Transverse colon (tissue), 4 donors: ENCODE measurements at regions not wholly inside any gene's neighbourhood (a gene's known extent, or its start where the extent isn't known, plus 50 kb on each side); places are given as distances from the start of the nearest gene placed in this dataset.

Experiments used
- DNase-seq: peaks from one replicate; pipeline ENCODE4 v3.0.0-alpha.2; 2019
- H3K27ac ChIP-seq, 4 donors: fragments of 200-600 bp; sonication (generic); 2 replicates each; pipeline ENCODE4 v1.5.1; 2016 to 2018; ENCODE audit warnings: inconsistent platforms in 4 of 4
- H3K27me3 ChIP-seq: fragments of 200-600 bp; sonication (generic); 2 replicates; pipeline ENCODE4 v1.5.1; 2017; ENCODE audit warnings: inconsistent platforms
- H3K36me3 ChIP-seq, 4 donors: fragments of 200-600 bp; sonication (generic); 2 replicates each; pipeline ENCODE4 v1.5.1; 2017 to 2019; ENCODE audit warnings: inconsistent platforms in 4 of 4
- H3K4me1 ChIP-seq, 4 donors: fragments of 200-600 bp; sonication (generic); 2 replicates each; pipeline ENCODE4 v1.5.1; 2017 to 2020; ENCODE audit warnings: inconsistent platforms in 4 of 4
- H3K4me3 ChIP-seq, 4 donors: fragments of 200-600 bp; sonication (generic); 1 replicate in 1 of 4; 2 replicates in 3 of 4; pipeline versions ENCODE4 v1.5.1 to v1.6.1; 2017 to 2019; ENCODE audit warnings: inconsistent platforms in 4 of 4
- H3K9me3 ChIP-seq, 2 donors: fragments of 200-600 bp; sonication (generic); 2 replicates each; pipeline ENCODE4 v1.5.1; 2017 to 2019; ENCODE audit warnings: inconsistent platforms in 2 of 2
- EP300 ChIP-seq: sonication (generic); formaldehyde crosslinking; IDR thresholded peaks from one replicate; pipeline ENCODE4 v1.6.1; 2017; ENCODE audit warnings: antibody characterized with exemption, low read depth
- POLR2A ChIP-seq: fragments of 450-650 bp; IDR thresholded peaks from one replicate; pipeline ENCODE4 v1.6.1; 2016; ENCODE audit warnings: antibody characterized with exemption, mild to moderate bottlenecking, moderate library complexity
- POLR2AphosphoS5 ChIP-seq, 3 donors: sonication (generic); formaldehyde crosslinking; IDR thresholded peaks; one replicate each; pipeline ENCODE4 v1.6.1; 2016; ENCODE audit warnings: antibody characterized with exemption in 3 of 3
- WGBS, 2 donors: methylation state at CpG; one replicate each; pipeline ENCODE4 v1.1.5; 2018; ENCODE audit warnings: low coverage in 1 of 2; 5-methylcytosine and 5-hydroxymethylcytosine counted together
- in situ Hi-C, 4 donors: fragments of 200-750 bp; cut with MboI; loops; one replicate each; pipeline versions ENCODE4 v1.15.0 to v1.15.1; 2017; ENCODE audit warnings: low sequenced_read_pairs in 3 of 4, low pct_ligation_motif_present in 1 of 4, low pct_unique_long_range_greater_than_20kb in 1 of 4
- intact Hi-C: fragments of 100-400 bp; cut with DNase I; formaldehyde crosslinking; loops from one replicate; pipeline ENCODE4 v1.15.1; 2023; ENCODE audit warnings: low total_unique reads
- TF ChIP-seq, protein P1 (sequence below), 5 experiments: fragments of 200-600 bp in 3 of 5; fragments of 450-650 bp in 2 of 5; sonication (generic) in 3 of 5; IDR thresholded peaks; 1 replicate in 2 of 5; 2 replicates in 3 of 5; pipeline ENCODE4 v1.5.1; 2016 to 2017; ENCODE audit warnings: antibody characterized with exemption in 5 of 5, inconsistent platforms in 3 of 5, mild to moderate bottlenecking in 2 of 5, moderate library complexity in 1 of 5

DNA sequence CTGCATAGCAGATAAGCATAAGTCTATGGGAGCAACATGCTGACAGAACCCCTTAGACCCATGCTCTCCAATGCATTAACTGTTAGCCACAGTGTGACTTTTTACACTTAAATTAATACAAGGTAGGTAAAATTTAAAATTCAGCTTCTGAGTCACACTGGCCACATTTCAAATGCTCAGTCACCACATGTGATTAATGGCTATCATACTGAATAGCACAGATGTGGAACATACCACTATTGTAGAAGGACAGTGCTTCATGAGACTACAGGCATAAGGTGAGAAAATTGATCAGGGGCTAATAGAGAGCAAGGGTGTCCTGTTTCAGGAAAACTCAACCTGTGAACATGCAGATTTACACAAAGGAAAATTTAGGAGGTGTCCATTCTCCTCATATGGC is 357.0 kb upstream of the SEMA6D start:
- DNase-seq: no peak
- Histone ChIP-seq H3K27ac (no peak overlapping the region), H3K4me3 (no peak overlapping the region), H3K27me3 (no peaks in the 10 kb centered on the region), H3K4me1 (no peaks in the 10 kb centered on the region), H3K36me3 (no peaks in the 10 kb centered on the region), H3K9me3 (no peaks in the 10 kb centered on the region)
- TF ChIP-seq POLR2A (no peak), POLR2AphosphoS5 (IDR thresholded peaks at IDR 0.05) (no peak), EP300 (no peak)
- TF ChIP-seq, protein P1, sequence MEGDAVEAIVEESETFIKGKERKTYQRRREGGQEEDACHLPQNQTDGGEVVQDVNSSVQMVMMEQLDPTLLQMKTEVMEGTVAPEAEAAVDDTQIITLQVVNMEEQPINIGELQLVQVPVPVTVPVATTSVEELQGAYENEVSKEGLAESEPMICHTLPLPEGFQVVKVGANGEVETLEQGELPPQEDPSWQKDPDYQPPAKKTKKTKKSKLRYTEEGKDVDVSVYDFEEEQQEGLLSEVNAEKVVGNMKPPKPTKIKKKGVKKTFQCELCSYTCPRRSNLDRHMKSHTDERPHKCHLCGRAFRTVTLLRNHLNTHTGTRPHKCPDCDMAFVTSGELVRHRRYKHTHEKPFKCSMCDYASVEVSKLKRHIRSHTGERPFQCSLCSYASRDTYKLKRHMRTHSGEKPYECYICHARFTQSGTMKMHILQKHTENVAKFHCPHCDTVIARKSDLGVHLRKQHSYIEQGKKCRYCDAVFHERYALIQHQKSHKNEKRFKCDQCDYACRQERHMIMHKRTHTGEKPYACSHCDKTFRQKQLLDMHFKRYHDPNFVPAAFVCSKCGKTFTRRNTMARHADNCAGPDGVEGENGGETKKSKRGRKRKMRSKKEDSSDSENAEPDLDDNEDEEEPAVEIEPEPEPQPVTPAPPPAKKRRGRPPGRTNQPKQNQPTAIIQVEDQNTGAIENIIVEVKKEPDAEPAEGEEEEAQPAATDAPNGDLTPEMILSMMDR (IDR thresholded peaks at IDR 0.05): no peak
- intact Hi-C loops (no loop called here), in situ Hi-C loops (no loop called here)

DNA sequence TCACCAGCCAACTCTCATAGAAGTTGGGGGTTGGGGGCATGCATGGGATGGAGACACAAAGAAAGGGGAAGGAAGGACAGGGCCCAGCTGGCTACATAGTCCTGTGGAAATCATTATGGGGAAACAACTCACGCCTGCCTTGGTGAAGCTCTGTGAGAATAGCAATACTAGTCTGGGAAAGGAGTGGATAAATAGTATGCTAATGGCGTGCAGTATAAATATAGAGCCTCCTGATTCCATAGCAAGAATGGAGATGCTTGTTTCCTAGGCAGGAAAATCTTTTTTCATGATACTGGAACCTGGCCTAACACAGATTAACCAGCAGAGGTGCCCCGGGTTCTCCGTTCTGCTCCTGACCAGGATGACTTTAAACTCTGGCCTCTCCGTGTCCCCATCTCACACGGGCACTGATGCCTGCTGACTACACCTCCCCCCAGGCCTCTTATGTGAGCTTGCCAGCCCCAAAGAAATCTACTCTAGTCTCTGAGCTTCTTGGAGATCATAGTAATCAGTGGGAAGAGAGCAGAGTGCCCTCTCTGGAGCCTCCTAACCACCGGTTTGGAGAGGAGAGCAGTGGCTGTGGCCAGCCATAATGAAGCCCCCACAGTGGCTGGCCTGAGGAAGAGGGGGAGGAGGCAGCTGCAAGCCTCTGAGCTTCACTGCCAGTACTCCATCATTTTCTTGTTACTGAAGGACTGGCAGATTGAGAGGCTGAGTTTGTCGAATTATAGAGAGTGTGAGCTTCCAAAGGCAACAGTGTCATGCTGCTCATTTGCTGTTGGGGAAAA is 355.0 kb upstream of the SEMA6D start:
- Histone ChIP-seq H3K4me3 (no peak overlapping the region), H3K27ac (no peak overlapping the region), H3K36me3 (no peaks in the 10 kb centered on the region), H3K9me3 (no peaks in the 10 kb centered on the region), H3K27me3 (no peaks in the 10 kb centered on the region), H3K4me1 (no peaks in the 10 kb centered on the region)
- intact Hi-C loops: no loop called here
- WGBS, 2 donors: 83 to 85% methylated on average over 7 to 8 of the region's 8 CpGs
- in situ Hi-C loops: no loop called here
- no peak for DNase-seq
- no peak for TF ChIP-seq POLR2AphosphoS5 (IDR thresholded peaks at IDR 0.05)
- no peak for TF ChIP-seq POLR2A
- TF ChIP-seq, protein P1 (IDR thresholded peaks at IDR 0.05): no peak
- no peak for TF ChIP-seq EP300

DNA sequence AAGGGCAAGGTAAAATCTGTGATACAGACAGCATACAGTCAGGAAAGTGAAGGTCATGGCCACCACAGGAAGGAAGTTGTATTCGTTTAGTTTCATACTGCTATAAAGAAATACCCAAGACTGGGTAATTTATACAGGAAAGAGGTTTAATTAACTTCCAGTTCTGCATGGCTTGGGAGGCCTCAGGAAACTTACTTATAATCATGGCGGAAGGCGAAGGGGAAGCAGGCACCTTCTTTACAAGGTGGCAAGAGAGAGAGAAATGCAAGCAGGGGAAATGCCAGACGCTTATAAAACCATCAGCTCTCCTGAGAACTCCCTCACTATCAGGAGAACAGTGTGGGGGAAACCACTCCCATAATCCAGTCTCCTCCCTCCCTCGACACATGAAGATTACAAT is 353.7 kb upstream of the SEMA6D start:
- TF ChIP-seq POLR2AphosphoS5 (IDR thresholded peaks at IDR 0.05) (no peak), EP300 (no peak), POLR2A (no peak)
- TF ChIP-seq, protein P1 (IDR thresholded peaks at IDR 0.05): no peak
- H3K4me3 ChIP-seq: no peak overlapping the region

DNA sequence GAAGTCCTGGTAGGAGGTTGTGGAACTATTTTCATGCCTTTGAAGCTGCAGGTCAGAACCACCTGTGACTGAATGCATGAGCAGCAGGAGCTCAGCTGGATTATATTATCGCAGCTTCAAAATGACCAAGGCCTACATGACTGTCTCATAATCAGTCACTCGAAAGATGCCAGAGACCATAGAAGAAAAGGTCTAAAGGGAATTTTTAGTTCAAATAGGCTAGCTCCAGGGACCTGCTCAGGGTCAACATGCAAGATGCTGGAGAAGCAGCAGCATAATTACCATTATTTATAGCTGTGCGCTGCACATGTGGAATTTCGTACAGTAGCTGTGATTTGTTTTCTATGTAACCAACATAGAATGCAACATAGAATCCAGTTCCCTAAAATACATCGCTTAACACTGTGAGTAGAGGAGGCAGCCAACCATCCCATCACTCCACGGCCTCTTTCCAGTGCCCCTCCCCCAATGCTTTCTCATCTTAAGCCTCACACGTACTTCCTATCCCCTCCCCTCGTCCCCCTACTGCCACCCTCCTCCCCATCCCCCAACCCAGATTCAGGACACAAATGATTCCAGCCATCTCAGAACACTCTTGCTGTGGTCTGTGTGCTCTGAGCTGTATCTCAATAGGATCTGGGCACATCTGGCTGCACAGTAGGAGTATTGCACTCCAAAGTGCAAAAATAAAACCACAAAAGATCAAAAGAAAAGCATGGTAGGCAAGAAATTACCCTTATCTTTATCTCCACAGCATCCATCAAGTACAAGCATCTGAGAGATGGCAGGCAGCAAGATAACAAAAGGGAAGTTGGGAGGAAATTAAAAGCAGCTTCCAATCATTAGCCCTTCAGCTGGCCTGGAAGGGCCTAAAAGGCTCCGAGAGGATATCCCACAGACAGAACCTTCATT is 352.8 kb upstream of the SEMA6D start:
- H3K36me3 ChIP-seq: no peaks in the 10 kb centered on the region
- H3K27me3 ChIP-seq: no peaks in the 10 kb centered on the region
- in situ Hi-C loops: no loop called here
- H3K27ac ChIP-seq: no peak overlapping the region
- TF ChIP-seq EP300 (no peak), POLR2AphosphoS5 (IDR thresholded peaks at IDR 0.05) (no peak), POLR2A (no peak)
- TF ChIP-seq, protein P1 (IDR thresholded peaks at IDR 0.05): no peak
- DNase-seq: no peak
- no peaks in the 10 kb centered on the region for H3K9me3 ChIP-seq
- no peaks in the 10 kb centered on the region for H3K4me1 ChIP-seq
- intact Hi-C loops: no loop called here
- 33 to 85% methylated on average over 5 to 9 of the region's 9 CpGs for WGBS, 2 donors
- H3K4me3 ChIP-seq: no peak overlapping the region

More for the DNA sequence above, 353.7 kb upstream of the SEMA6D start:
- DNase-seq: no peak
- WGBS, 2 donors: 71 to 75% methylated on average over 3 to 5 of the region's 5 CpGs
- in situ Hi-C loops: no loop called here
- H3K4me1 ChIP-seq: no peaks in the 10 kb centered on the region
- no peaks in the 10 kb centered on the region for H3K36me3 ChIP-seq
- intact Hi-C loops: no loop called here
- no peak overlapping the region for H3K27ac ChIP-seq
- H3K9me3 ChIP-seq: no peaks in the 10 kb centered on the region
- H3K27me3 ChIP-seq: no peaks in the 10 kb centered on the region
